Mesenchymal stem cell (in vitro differentiated cells and primary cell): ENCODE measurements at regions not wholly inside any gene's neighbourhood (a gene's known extent, or its start where the extent isn't known, plus 50 kb on each side); places are given as distances from the start of the nearest gene placed in this dataset.

ENCODE experiments used
- DNase-seq: peaks from one replicate; pipeline ENCODE4 v3.0.0-alpha.2; 2013
- H2AFZ ChIP-seq: one replicate; pipeline ENCODE4 v1.6.1; 2013; ENCODE audit warnings: low read depth, mild to moderate bottlenecking, control low read depth, inconsistent platforms, low read length, moderate library complexity
- H2AK5ac ChIP-seq: 2 replicates; pipeline ENCODE4 v1.6.1; 2013; ENCODE audit warnings: low read length, moderate library complexity, mild to moderate bottlenecking, inconsistent platforms; ENCODE audit not compliant: severe bottlenecking
- H2BK120ac ChIP-seq: one replicate; pipeline ENCODE4 v1.6.1; 2013; ENCODE audit warnings: low read depth, mild to moderate bottlenecking, inconsistent platforms, low read length, moderate library complexity
- H2BK12ac ChIP-seq, 2 experiments: one replicate each; pipeline ENCODE4 v1.6.1; 2013; ENCODE audit warnings: inconsistent platforms in 2 of 2, low read length in 2 of 2, mild to moderate bottlenecking in 2 of 2, moderate library complexity in 2 of 2, control low read depth in 1 of 2
- H2BK15ac ChIP-seq: one replicate; pipeline ENCODE4 v1.6.1; 2013; ENCODE audit warnings: mild to moderate bottlenecking, low read depth, inconsistent platforms; ENCODE audit not compliant: poor library complexity, severe bottlenecking
- H2BK5ac ChIP-seq: 2 replicates; pipeline ENCODE4 v1.6.1; 2013; ENCODE audit warnings: low read depth, mild to moderate bottlenecking, low read length, control low read depth, inconsistent platforms; ENCODE audit not compliant: poor library complexity, severe bottlenecking
- H3K14ac ChIP-seq, 2 experiments: one replicate each; pipeline ENCODE4 v1.6.1; 2013; ENCODE audit warnings: inconsistent platforms in 2 of 2, low read length in 2 of 2, control low read depth in 1 of 2, mild to moderate bottlenecking in 1 of 2, moderate library complexity in 1 of 2
- H3K18ac ChIP-seq, 2 experiments: one replicate each; pipeline ENCODE4 v1.6.1; 2013; ENCODE audit warnings: inconsistent platforms in 2 of 2, low read length in 2 of 2, control low read depth in 1 of 2, low read depth in 1 of 2, mild to moderate bottlenecking in 1 of 2
- H3K23ac ChIP-seq, 2 experiments: one replicate each; pipeline ENCODE4 v1.6.1; 2013; ENCODE audit warnings: inconsistent platforms in 2 of 2, low read length in 2 of 2, mild to moderate bottlenecking in 2 of 2, moderate library complexity in 2 of 2, control low read depth in 1 of 2
- H3K27ac ChIP-seq: 2 replicates; pipeline ENCODE4 v1.5.1; 2013; ENCODE audit warnings: mild to moderate bottlenecking, moderate library complexity, low read length, control low read depth, inconsistent platforms; ENCODE audit not compliant: poor library complexity, severe bottlenecking
- H3K27me3 ChIP-seq, 2 experiments: 2 replicates each; pipeline versions ENCODE4 v1.6.1 to v1.7.0; 2013; ENCODE audit warnings: low read length in 2 of 2, mild to moderate bottlenecking in 2 of 2, moderate library complexity in 2 of 2, control low read depth in 1 of 2, inconsistent platforms in 1 of 2; ENCODE audit not compliant: control insufficient read depth in 1 of 2, insufficient read depth in 1 of 2
- H3K36me3 ChIP-seq, 2 experiments: 2 replicates each; pipeline versions ENCODE4 v1.6.1 to v1.7.0; 2013; ENCODE audit warnings: low read length in 2 of 2, control low read depth in 1 of 2, inconsistent platforms in 1 of 2, low read depth in 1 of 2, mild to moderate bottlenecking in 1 of 2; ENCODE audit not compliant: insufficient read depth in 2 of 2, control insufficient read depth in 1 of 2
- H3K4ac ChIP-seq, 2 experiments: one replicate each; pipeline ENCODE4 v1.6.1; 2013; ENCODE audit warnings: inconsistent platforms in 2 of 2, low read length in 2 of 2, mild to moderate bottlenecking in 2 of 2, moderate library complexity in 2 of 2, control low read depth in 1 of 2, low read depth in 1 of 2
- H3K4me1 ChIP-seq: 2 replicates; pipeline ENCODE4 v1.6.1; 2013; ENCODE audit warnings: low read depth, low read length, control low read depth; ENCODE audit not compliant: control insufficient read depth, insufficient read depth
- H3K4me2 ChIP-seq: 2 replicates; pipeline ENCODE4 v1.6.1; 2013; ENCODE audit warnings: low read length, mild to moderate bottlenecking, inconsistent platforms; ENCODE audit not compliant: poor library complexity, severe bottlenecking
- H3K4me3 ChIP-seq, 2 experiments: 2 replicates each; pipeline versions ENCODE4 v1.5.1 to v1.7.0; 2013; ENCODE audit warnings: low read length in 2 of 2, mild to moderate bottlenecking in 2 of 2, control low read depth in 1 of 2, low read depth in 1 of 2; ENCODE audit not compliant: insufficient read depth in 1 of 2
- H3K79me1 ChIP-seq: replicated peaks from 2 replicates; pipeline ENCODE4 v1.6.1; 2013; ENCODE audit warnings: mild to moderate bottlenecking, control low read depth, low read length, inconsistent platforms; ENCODE audit not compliant: poor library complexity, severe bottlenecking
- H3K9ac ChIP-seq: 2 replicates; pipeline ENCODE4 v1.7.0; 2013; ENCODE audit warnings: mild to moderate bottlenecking, low read length, moderate library complexity
- H3K9me3 ChIP-seq: 2 replicates; pipeline ENCODE4 v1.7.0; 2013; ENCODE audit warnings: mild to moderate bottlenecking, low read length; ENCODE audit not compliant: control insufficient read depth
- H4K8ac ChIP-seq: one replicate; pipeline ENCODE4 v1.6.1; 2013; ENCODE audit warnings: inconsistent platforms, mild to moderate bottlenecking, low read length, moderate library complexity
- H4K91ac ChIP-seq: one replicate; pipeline ENCODE4 v1.6.1; 2013; ENCODE audit warnings: mild to moderate bottlenecking, low read length, inconsistent platforms
- WGBS: methylation state at CpG from one replicate; pipeline ENCODE4 v1.1.7; 2013; ENCODE audit warnings: mixed read lengths; 5-methylcytosine and 5-hydroxymethylcytosine counted together

DNA sequence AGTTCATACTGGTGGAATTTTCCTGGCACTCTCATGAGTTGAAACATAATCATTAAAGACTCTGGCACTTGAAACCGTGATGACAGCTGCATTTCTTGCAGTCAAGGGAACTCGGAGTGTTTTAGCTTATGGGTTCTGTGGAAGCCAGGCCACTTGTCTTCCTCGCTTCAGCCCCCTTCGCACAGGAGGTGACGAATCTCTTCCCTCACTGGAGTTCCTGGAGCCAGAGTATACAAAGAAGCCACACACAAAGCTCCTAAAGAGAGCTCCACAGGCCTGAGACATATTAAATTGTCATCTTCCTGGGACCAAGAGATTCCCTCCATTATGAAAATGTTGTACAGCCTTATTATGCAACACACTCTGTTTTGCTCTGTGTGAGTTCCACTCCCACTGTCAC, 964.1 kb downstream of the TMEM121 start:
- no peak overlapping the region for H3K4ac ChIP-seq
- H4K91ac ChIP-seq: no peak overlapping the region
- no peak for DNase-seq
- H3K27me3 ChIP-seq: no peaks in the 10 kb centered on the region
- no peak overlapping the region for H2AFZ ChIP-seq
- no peaks in the 10 kb centered on the region for H3K9me3 ChIP-seq
- H3K27ac ChIP-seq: no peak overlapping the region
- H2AK5ac ChIP-seq: no peak overlapping the region
- no peak overlapping the region for H2BK12ac ChIP-seq
- H3K79me1 ChIP-seq: no peaks in the 10 kb centered on the region
- no peak overlapping the region for H3K9ac ChIP-seq
- H2BK5ac ChIP-seq: no peak overlapping the region
- no peaks in the 10 kb centered on the region for H3K4me1 ChIP-seq
- no peak overlapping the region for H3K18ac ChIP-seq
- no peak overlapping the region for H2BK15ac ChIP-seq
- WGBS: 61% methylated on average over 5 of the region's 5 CpGs
- H4K8ac ChIP-seq: no peak overlapping the region
- no peak overlapping the region for H3K14ac ChIP-seq
- no peak overlapping the region for H3K23ac ChIP-seq
- H3K4me3 ChIP-seq: no peak overlapping the region
- H3K36me3 ChIP-seq: no peaks in the 10 kb centered on the region
- no peak overlapping the region for H2BK120ac ChIP-seq
- H3K4me2 ChIP-seq: no peak overlapping the region

DNA sequence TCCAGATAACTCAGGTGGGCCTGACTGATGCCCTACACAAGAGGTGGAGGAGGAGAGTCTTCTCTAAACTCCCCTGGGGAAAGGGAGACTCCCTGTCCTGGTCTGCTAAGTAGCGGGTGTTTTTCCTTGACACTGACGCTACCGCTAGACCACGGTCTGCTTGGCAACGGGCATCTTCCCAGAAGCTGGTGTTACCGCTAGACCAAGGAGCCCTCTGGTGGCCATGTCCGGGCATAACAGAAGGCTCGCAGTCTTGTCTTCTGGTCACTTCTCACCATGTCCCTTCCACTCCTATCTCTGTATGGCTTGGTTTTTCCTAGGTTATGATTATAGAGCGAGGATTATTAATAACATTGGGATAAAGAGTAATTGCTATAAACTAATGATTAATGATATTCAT, 965.5 kb downstream of the TMEM121 start:
- Histone ChIP-seq H3K9ac (no peak overlapping the region), H3K18ac (no peak overlapping the region), H4K91ac (no peak overlapping the region), H3K27ac (no peak overlapping the region), H2AFZ (no peak overlapping the region), H2BK5ac (no peak overlapping the region), H4K8ac (no peak overlapping the region), H3K4me1 (no peaks in the 10 kb centered on the region), H3K36me3 (no peaks in the 10 kb centered on the region), H3K9me3 (no peaks in the 10 kb centered on the region), H2BK15ac (no peak overlapping the region), H3K4ac (no peak overlapping the region), H2BK120ac (no peak overlapping the region), H3K4me3 (no peak overlapping the region), H3K23ac (no peak overlapping the region), H3K27me3 (no peaks in the 10 kb centered on the region), H3K14ac (no peak overlapping the region), H2AK5ac (no peak overlapping the region), H3K4me2 (no peak overlapping the region), H3K79me1 (no peaks in the 10 kb centered on the region), H2BK12ac (no peak overlapping the region)
- DNase-seq: no peak
- WGBS: 95% methylated on average over 6 of the region's 9 CpGs

DNA sequence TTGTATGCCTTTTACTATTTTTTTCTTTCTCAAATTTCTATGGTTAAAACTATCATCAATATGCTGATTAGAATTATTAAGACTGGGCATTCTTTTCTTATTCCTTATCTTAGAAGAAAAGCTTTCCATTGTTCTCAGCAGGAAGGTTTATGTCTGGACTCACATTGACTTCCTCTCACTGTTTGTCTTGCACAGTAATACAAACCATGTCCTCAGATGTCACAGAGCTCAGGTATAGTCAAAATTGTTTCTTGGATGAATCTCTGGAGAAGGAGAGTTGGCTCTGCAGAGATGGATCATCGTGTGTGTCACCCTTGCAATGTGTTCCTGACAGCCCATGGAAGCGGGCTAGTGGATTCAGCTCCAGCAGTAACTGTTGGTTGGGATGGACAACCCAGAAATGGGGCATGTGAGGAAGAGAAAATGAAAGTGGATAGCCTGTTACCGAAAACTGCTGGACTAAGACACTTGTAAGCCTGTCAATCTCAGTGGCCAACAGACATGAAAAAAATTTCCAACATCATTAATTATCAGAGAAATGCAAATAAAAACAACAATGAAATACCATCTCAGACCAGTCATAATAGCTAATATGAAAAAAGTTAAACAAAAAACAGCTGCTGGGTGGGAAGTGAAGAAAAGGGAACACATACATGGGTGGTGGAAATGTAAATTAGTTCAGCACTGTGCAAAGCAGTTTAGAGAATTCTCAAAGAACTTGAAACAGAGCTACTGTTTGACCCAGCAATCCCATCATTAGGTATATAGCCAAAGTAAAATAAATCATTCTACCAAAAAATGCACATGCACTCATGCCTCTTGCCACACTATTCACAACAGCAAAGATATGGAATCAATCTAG, 967.8 kb downstream of the TMEM121 start:
- no peak overlapping the region for H2AK5ac ChIP-seq
- H3K4me2 ChIP-seq: no peak overlapping the region
- no peak overlapping the region for H2BK120ac ChIP-seq
- H4K8ac ChIP-seq: no peak overlapping the region
- H3K27ac ChIP-seq: no peak overlapping the region
- no peak overlapping the region for H3K23ac ChIP-seq
- H2AFZ ChIP-seq: no peak overlapping the region
- no peak overlapping the region for H3K4ac ChIP-seq
- no peaks in the 10 kb centered on the region for H3K36me3 ChIP-seq
- H3K9ac ChIP-seq: no peak overlapping the region
- no peak overlapping the region for H3K4me3 ChIP-seq
- H2BK12ac ChIP-seq: no peak overlapping the region
- no peaks in the 10 kb centered on the region for H3K79me1 ChIP-seq
- H3K4me1 ChIP-seq: no peaks in the 10 kb centered on the region
- DNase-seq: no peak
- H3K9me3 ChIP-seq: no peaks in the 10 kb centered on the region
- no peak overlapping the region for H3K18ac ChIP-seq
- no peak overlapping the region for H4K91ac ChIP-seq
- no peak overlapping the region for H2BK5ac ChIP-seq
- no peaks in the 10 kb centered on the region for H3K27me3 ChIP-seq
- WGBS: 35% methylated on average over 2 of the region's 3 CpGs
- no peak overlapping the region for H2BK15ac ChIP-seq
- H3K14ac ChIP-seq: no peak overlapping the region

DNA sequence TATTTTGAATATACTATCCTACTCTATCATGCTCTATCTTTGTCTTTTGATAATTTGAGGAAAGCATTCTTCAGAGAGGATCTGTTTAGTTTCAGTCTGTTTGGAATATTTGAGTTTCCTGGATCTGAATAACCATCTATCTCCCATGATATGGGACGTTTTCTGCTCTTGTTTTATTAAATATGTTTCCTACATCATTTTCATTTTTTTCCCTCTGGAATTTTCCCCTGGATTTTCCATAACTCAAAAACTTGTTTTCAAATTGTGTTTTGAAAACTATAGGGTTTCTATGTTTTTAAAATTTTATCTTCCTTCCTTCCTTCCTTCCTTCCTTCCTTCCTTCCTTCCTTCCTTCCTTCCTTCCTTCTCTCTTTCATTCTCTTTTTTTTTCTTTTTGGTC, 974.2 kb downstream of the TMEM121 start:
- H2AK5ac ChIP-seq: no peak overlapping the region
- no peaks in the 10 kb centered on the region for H3K79me1 ChIP-seq
- no peak overlapping the region for H3K4me3 ChIP-seq
- H2BK15ac ChIP-seq: no peak overlapping the region
- H3K18ac ChIP-seq: no peak overlapping the region
- no CpG with 5 or more reads among the region's 1 CpG for whole genome bisulfite sequencing
- no peak overlapping the region for H3K4me2 ChIP-seq
- no peak overlapping the region for H2AFZ ChIP-seq
- no peak overlapping the region for H2BK120ac ChIP-seq
- H2BK12ac ChIP-seq: no peak overlapping the region
- H2BK5ac ChIP-seq: no peak overlapping the region
- H3K4ac ChIP-seq: no peak overlapping the region
- H3K27ac ChIP-seq: no peak overlapping the region
- H3K14ac ChIP-seq: no peak overlapping the region
- H3K36me3 ChIP-seq: no peaks in the 10 kb centered on the region
- H4K8ac ChIP-seq: no peak overlapping the region
- no peaks in the 10 kb centered on the region for H3K9me3 ChIP-seq
- no peak for DNase-seq
- H4K91ac ChIP-seq: no peak overlapping the region
- H3K9ac ChIP-seq: no peak overlapping the region
- H3K27me3 ChIP-seq: no peaks in the 10 kb centered on the region
- no peak overlapping the region for H3K23ac ChIP-seq
- H3K4me1 ChIP-seq: no peaks in the 10 kb centered on the region
